ENCODE measurements at regions not wholly inside any gene's neighbourhood (a gene's known extent, or its start where the extent isn't known, plus 50 kb on each side); places are given as distances from the start of the nearest gene placed in this dataset.

GRCh38 chr10:61244261-61244775, 208.9 kb downstream of the TMEM26 start:
- TF ChIP-seq, protein P1, sequence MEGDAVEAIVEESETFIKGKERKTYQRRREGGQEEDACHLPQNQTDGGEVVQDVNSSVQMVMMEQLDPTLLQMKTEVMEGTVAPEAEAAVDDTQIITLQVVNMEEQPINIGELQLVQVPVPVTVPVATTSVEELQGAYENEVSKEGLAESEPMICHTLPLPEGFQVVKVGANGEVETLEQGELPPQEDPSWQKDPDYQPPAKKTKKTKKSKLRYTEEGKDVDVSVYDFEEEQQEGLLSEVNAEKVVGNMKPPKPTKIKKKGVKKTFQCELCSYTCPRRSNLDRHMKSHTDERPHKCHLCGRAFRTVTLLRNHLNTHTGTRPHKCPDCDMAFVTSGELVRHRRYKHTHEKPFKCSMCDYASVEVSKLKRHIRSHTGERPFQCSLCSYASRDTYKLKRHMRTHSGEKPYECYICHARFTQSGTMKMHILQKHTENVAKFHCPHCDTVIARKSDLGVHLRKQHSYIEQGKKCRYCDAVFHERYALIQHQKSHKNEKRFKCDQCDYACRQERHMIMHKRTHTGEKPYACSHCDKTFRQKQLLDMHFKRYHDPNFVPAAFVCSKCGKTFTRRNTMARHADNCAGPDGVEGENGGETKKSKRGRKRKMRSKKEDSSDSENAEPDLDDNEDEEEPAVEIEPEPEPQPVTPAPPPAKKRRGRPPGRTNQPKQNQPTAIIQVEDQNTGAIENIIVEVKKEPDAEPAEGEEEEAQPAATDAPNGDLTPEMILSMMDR (IDR thresholded peaks at IDR 0.05), result no peak
- TF ChIP-seq EP300 (IDR thresholded peaks at IDR 0.05), result no peak
